HEK293T (cell line): ENCODE measurements at regions not wholly inside any gene's neighbourhood (a gene's known extent, or its start where the extent isn't known, plus 50 kb on each side); places are given as distances from the start of the nearest gene placed in this dataset.

Experiments used
- BHLHE40 ChIP-seq: fragments of 450-650 bp; IDR thresholded peaks from 2 replicates; pipeline ENCODE4 v1.6.1; 2016; ENCODE audit warnings: mild to moderate bottlenecking, moderate library complexity, borderline replicate concordance
- CTBP1 ChIP-seq: fragments of 450-650 bp; IDR thresholded peaks from 2 replicates; pipeline ENCODE4 v1.6.1; 2016; ENCODE audit warnings: borderline replicate concordance
- ELF4 ChIP-seq: fragments of 450-650 bp; IDR thresholded peaks from 2 replicates; pipeline ENCODE4 v1.6.1; 2017; ENCODE audit warnings: antibody characterized with exemption
- FOXA1 ChIP-seq: fragments of 450-650 bp; IDR thresholded peaks from 2 replicates; pipeline ENCODE4 v1.6.1; 2016; ENCODE audit warnings: mild to moderate bottlenecking
- FOXK2 ChIP-seq: fragments of 450-650 bp; IDR thresholded peaks from 2 replicates; pipeline ENCODE4 v1.6.1; 2016; ENCODE audit warnings: mild to moderate bottlenecking
- FOXM1 ChIP-seq: fragments of 450-650 bp; IDR thresholded peaks from 2 replicates; pipeline ENCODE4 v1.6.1; 2017; ENCODE audit warnings: mild to moderate bottlenecking, borderline replicate concordance
- HDGF ChIP-seq: fragments of 450-650 bp; IDR thresholded peaks from 2 replicates; pipeline ENCODE4 v1.6.1; 2017; ENCODE audit warnings: antibody characterized with exemption, borderline replicate concordance
- L3MBTL2 ChIP-seq: fragments of 450-650 bp; conservative IDR thresholded peaks from 2 replicates; pipeline ENCODE4 v1.6.1; 2016; ENCODE audit warnings: mild to moderate bottlenecking
- LEF1 ChIP-seq: fragments of 450-650 bp; IDR thresholded peaks from 2 replicates; pipeline ENCODE4 v1.6.1; 2017; ENCODE audit warnings: mild to moderate bottlenecking, borderline replicate concordance
- NFRKB ChIP-seq: fragments of 450-650 bp; IDR thresholded peaks from 2 replicates; pipeline ENCODE4 v1.6.1; 2016; ENCODE audit warnings: mild to moderate bottlenecking, moderate library complexity
- SP1 ChIP-seq: fragments of 450-650 bp; IDR thresholded peaks from 2 replicates; pipeline ENCODE4 v1.6.1; 2017
- SUZ12 ChIP-seq: fragments of 450-650 bp; IDR thresholded peaks from 2 replicates; pipeline ENCODE4 v1.6.1; 2016; ENCODE audit warnings: mild to moderate bottlenecking
- TARDBP ChIP-seq: fragments of 450-650 bp; IDR thresholded peaks from 2 replicates; pipeline ENCODE4 v1.6.1; 2016
- ZNF384 ChIP-seq: fragments of 450-650 bp; IDR thresholded peaks from 2 replicates; pipeline ENCODE4 v1.6.1; 2016

- TF ChIP-seq TARDBP = no peak
- no peak for TF ChIP-seq BHLHE40
- TF ChIP-seq SUZ12 = no peak
- TF ChIP-seq FOXK2 = no peak
- TF ChIP-seq SP1 = no peak
- TF ChIP-seq ELF4 = no peak
- no peak for TF ChIP-seq LEF1
- no peak for TF ChIP-seq ZNF384
- TF ChIP-seq CTBP1 = no peak
- TF ChIP-seq NFRKB = no peak
- TF ChIP-seq FOXM1 = no peak
- TF ChIP-seq L3MBTL2 = no peak
- TF ChIP-seq FOXA1 = no peak
- no peak for TF ChIP-seq HDGF
Measured at GRCh38 chr2:56613920-56614319, 430.1 kb downstream of the CCDC85A start.
